ENCODE measurements at regions not wholly inside any gene's neighbourhood (a gene's known extent, or its start where the extent isn't known, plus 50 kb on each side); places are given as distances from the start of the nearest gene placed in this dataset.

DNA sequence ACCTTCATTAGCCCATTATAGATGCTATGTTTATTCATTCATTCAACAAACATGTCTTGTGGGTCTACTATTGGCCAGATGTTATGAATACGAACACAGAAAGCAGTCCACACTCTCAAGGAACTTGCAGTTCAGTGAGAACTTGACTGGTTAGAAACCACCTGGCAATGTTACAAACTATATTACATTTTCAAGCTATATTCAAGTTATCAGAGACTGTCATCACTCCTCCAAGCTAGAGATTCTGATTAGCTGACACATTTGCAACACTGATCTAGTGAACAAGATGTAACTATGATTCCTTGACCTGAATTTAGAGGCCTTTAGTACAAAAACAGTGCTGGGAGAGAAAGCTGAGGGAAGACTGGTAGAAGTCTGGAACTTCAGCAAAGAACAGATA is 170.7 kb upstream of the EEA1 start:
- TF ChIP-seq CTCF (IDR thresholded peaks at IDR 0.05; ENCODE audit: borderline replicate concordance, control extremely low read depth, extremely low read depth, insufficient read depth, missing control alignments), result no peak
- in situ Hi-C loops (cut with MboI; ENCODE audit: low sequenced_read_pairs, unreplicated experiment), result no loop called here
- DNase-seq (ENCODE audit: low spot score), result no peak

DNA sequence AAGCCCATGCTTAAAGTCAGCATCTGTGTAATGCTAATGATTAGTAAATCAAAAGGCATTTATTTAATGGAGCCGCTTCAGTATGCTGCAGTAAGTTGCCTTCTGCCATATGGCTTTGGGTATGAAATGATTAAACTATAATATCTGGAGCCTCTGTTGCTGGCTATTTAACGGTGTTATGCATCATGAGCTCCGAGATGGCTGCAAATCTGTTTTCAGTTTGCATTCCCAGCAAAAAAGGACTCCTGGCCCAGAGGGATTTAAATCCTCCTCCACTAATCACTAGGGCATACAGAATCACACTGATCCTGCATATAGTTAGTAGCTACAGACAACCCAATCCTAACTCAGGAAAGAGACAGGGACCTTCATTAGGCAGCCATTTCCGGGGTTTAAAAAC is 171.5 kb upstream of the EEA1 start:
- TF ChIP-seq CTCF (IDR thresholded peaks at IDR 0.05; ENCODE audit: borderline replicate concordance, control extremely low read depth, extremely low read depth, insufficient read depth, missing control alignments), result no peak
- in situ Hi-C loops (cut with MboI; ENCODE audit: low sequenced_read_pairs, unreplicated experiment), result no loop called here
- no peak for DNase-seq (ENCODE audit: low spot score)

GRCh38 chr12:93101367-93101766 is 172.3 kb upstream of the EEA1 start:
- in situ Hi-C loops (cut with MboI; ENCODE audit: low sequenced_read_pairs, unreplicated experiment), result no loop called here
- no peak for DNase-seq (ENCODE audit: low spot score)
- TF ChIP-seq CTCF (IDR thresholded peaks at IDR 0.05; ENCODE audit: borderline replicate concordance, control extremely low read depth, extremely low read depth, insufficient read depth, missing control alignments), result no peak

DNA sequence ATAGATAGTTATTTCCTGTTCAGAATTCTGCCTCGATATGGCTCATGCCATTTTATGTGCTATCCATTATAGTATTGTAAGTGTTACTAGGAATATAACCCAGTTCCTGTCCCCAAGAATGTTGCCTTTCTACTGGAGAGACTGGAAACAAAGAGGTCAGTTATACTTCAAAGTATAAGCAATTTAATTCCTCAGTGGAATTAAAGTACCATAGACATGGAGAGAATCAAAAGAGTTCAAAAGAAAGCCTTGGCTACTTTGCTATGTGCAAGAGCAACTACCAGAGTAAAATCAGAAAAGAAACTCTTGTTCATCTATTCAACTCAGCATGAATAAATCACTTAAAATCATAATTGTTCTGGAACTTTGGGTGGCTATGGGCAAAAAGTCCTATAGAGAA is 173.2 kb upstream of the EEA1 start:
- DNase-seq (ENCODE audit: low spot score), result no peak
- TF ChIP-seq CTCF (IDR thresholded peaks at IDR 0.05; ENCODE audit: borderline replicate concordance, control extremely low read depth, extremely low read depth, insufficient read depth, missing control alignments), result no peak
- in situ Hi-C loops (cut with MboI; ENCODE audit: low sequenced_read_pairs, unreplicated experiment), result no loop called here

- in situ Hi-C loops (cut with MboI; ENCODE audit: low sequenced_read_pairs, unreplicated experiment), result no loop called here
- no peak for DNase-seq (ENCODE audit: low spot score)
- TF ChIP-seq CTCF (IDR thresholded peaks at IDR 0.05; ENCODE audit: borderline replicate concordance, control extremely low read depth, extremely low read depth, insufficient read depth, missing control alignments), result no peak
Measured at GRCh38 chr12:93102744-93103143, 173.6 kb upstream of the EEA1 start.

GRCh38 chr12:93103154-93103553 is 174.1 kb upstream of the EEA1 start:
- no peak for DNase-seq (ENCODE audit: low spot score)
- in situ Hi-C loops (cut with MboI; ENCODE audit: low sequenced_read_pairs, unreplicated experiment), result no loop called here

More at GRCh38 chr12:93103154-93103553, 174.1 kb upstream of the EEA1 start:
- no peak for TF ChIP-seq CTCF (IDR thresholded peaks at IDR 0.05; ENCODE audit: borderline replicate concordance, control extremely low read depth, extremely low read depth, insufficient read depth, missing control alignments)
